ENCODE measurements at regions not wholly inside any gene's neighbourhood (a gene's known extent, or its start where the extent isn't known, plus 50 kb on each side); places are given as distances from the start of the nearest gene placed in this dataset.

- TF ChIP-seq CTCF (IDR thresholded peaks at IDR 0.05; ENCODE audit: extremely low read depth in 1 of 2, insufficient read depth in 1 of 2, low read depth in 1 of 2, low read length in 2 of 2) (no peak), EZH2 (IDR thresholded peaks at IDR 0.05; ENCODE audit: borderline replicate concordance, low read depth, low read length, severe bottlenecking) (no peak), MYC (IDR thresholded peaks at IDR 0.05; ENCODE audit: low read depth, low read length) (no peak), POLR2A (IDR thresholded peaks at IDR 0.05; ENCODE audit: low read depth, low read length) (no peak), POLR2AphosphoS5 (IDR thresholded peaks at IDR 0.05; ENCODE audit: insufficient read depth, low read depth, low read length) (no peak), FOS (IDR thresholded peaks at IDR 0.05; ENCODE audit: borderline replicate concordance, insufficient read depth, low read length) (no peak), JUN (IDR thresholded peaks at IDR 0.05; ENCODE audit: borderline replicate concordance, insufficient read depth, insufficient read length, low read depth) (no peak)
- TF ChIP-seq, protein P1, sequence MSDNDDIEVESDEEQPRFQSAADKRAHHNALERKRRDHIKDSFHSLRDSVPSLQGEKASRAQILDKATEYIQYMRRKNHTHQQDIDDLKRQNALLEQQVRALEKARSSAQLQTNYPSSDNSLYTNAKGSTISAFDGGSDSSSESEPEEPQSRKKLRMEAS (IDR thresholded peaks at IDR 0.05; ENCODE audit: insufficient read depth, insufficient read length), result no peak
These were observed 934.8 kb upstream of the EEF2KMT start for GRCh38 chr16:6032438-6032837.
